Dermis blood vessel endothelial cell (primary cell): ENCODE measurements at regions not wholly inside any gene's neighbourhood (a gene's known extent, or its start where the extent isn't known, plus 50 kb on each side); places are given as distances from the start of the nearest gene placed in this dataset.
"Not testable (repeated sequence)": the region's sequence is repeated elsewhere in the genome, so short reads cannot be mapped to it uniquely, and the experiment has no call there.

Experiments
- DNase-seq: peaks from one replicate; pipeline ENCODE4 v3.0.0; 2010

DNA sequence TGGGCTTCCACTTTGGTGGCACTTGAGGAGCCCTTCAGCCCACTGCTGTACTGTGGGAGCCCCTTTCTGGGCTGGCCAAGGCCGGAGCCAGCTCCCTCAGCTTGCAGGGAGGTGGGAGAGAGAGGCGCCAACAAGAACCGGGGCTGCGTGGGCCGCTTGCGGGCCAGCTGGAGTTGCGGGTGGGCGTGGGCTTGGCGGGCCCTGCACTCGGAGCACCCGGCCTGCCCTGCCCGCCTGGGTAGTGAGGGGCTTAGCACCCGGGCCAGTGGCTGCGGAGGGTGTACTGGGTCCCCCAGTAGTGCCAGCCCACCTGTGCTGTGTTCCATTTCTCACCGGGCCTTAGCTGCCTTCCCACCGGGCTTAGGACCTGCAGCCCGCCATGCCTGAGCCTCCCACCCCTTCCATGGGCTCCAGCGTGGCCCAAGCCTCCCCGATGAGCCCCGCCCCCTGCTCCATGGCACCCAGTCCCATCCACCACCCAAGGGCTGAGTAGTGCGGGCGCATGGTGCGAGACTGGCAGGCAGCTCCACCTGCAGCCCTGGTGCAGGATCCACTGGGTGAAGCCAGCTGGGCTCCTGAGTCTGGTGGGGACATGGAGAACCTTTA is 437.9 kb upstream of the API5 start:
- DNase-seq = not testable (repeated sequence)

DNA sequence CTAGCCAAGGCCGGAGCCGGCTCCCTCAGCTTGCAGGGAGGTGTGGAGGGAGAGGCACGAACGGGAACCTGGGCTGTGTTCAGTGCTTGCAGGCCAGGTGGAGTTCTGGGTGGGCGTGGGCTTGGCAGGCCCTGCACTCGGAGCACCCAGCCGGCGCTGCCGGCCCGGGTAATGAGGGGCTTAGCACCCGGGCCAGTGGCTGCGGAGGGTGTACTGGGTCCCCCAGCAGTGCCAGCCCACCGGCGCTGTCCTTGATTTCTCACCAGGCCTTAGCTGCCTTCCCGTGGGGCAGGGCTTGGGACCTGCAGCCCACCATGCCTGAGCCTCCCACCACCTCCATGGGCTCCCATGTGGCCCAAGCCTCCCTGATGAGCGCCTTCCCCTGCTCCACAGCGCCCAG is 430.5 kb upstream of the API5 start:
- DNase-seq = not testable (repeated sequence)

DNA sequence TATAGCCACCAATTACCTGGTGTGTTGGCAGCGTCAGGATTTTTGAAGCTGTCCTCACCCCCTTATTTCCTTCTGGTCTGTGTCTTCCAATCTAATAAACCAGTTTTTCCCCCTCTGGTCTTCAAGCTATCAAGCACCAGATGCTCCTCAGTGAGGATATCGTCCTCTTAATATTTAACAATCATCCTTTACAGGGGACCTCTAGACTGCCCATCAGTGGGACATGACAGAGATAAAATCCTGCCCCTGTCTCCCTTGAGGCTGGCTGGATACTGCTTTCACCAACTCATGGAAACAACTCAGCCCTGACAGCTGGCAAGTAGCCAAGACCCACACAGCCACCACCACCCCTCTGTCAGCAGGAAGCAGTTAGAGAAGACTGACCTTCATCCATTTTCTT is 421.0 kb upstream of the API5 start:
- no peak for DNase-seq

DNA sequence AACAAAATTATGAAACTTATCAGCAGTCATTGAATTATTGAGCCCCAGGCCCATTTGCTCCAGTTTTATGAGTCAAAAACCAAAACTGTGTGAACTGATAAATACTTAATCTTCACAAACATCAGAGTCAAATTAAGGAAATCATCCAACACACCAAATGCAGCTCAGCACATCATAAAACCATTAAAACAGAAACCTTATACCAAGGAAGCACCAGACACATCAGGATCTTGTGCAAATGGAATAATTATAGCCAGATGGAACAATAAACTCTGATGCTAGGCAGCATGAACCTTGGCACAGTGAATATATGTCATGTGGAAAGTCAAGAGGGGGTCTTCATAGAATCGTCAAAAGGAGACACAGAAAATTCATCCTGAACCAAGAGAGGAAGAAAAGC is 410.7 kb upstream of the API5 start:
- DNase-seq = no peak

DNA sequence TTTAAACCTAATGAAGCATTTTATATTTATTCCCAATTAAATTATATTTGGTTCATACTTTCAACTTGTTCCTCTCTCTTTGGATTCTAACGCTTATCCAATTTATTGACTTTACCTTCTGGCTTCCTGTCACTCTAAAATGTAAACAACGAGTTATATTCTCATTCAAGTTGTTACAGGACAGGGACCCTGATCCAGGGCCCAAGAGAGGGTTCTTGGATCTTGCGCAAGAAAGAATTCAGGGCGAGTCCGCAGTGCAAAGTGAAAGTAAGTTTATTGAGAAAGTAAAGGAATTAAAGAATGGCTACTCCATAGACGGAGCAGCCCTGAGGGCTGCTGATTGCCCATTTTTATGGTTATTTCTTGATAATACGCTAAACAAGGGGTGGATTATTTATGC is 405.6 kb upstream of the API5 start:
- DNase-seq = no peak

DNA sequence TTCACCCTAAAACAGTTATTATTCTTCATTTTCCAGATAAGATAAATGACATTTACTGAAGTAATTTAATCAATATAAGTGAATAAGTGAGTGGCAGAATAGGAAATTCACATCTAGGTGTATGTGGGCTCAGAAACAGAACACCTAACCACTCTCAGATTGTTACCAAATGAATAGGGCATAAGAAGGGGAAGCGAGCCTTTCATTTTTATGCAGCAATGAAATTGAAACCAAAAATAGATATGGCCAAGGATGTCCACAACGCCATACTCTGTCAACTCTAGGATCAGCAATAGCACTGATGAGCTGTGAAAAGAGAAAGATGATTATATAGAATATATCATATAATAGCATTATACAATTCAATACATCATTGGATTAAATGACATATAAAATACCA is 398.1 kb upstream of the API5 start:
- DNase-seq = no peak

DNA sequence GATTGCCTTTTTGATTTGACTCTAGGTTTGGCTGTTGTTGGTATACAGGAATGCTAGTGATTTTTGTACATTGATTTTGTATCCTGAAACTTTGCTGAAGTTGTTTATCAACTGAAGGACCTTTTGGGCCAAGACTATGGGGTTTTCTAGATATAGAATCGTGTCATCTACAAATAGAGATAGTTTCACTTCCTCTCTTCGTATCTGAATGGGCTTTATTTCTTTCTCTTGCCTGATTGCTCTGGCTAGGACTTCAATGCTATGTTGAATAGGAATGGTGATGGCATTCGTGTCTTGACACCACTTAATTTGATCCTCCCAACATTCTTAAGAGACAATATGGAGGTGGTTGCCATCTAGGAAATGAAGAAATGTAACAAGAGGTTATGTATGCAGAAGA is 388.1 kb upstream of the API5 start:
- DNase-seq = no peak

DNA sequence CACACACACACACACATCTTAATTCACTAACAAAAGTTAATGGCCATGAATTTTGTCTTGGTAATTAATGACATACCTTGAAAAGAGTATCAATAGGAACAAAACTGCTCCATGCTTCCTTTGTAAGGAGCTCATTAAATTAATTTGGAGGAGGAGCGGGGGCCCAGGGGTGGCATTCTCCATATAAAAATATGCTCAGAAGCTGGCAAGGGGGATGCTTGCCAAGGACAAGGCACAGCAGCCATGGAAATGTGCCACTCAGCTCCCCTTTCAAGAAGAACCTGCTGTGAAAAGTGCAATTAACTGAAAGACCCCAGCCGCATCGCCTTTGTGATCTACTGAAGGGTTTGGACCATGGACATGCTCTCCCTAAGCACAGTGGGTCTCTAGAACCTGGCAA is 385.9 kb upstream of the API5 start:
- no peak for DNase-seq

DNA sequence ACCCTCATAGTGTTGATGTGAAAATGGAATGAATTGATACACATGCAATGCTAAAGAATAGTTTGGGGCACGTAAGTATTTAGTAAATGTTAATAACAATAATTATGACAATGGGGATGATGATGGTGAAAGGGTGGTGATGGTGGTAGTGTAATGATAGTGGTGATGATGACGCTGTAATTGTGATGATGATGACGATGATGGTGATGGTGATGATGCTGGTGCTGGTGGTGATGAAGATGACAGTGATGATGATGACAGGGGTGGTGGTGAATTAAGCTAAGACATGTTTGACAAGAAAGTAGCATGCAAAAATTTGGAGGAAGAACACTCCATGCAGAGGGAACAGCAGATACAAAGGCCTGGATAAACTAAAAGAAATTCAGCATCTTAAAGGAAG is 364.4 kb upstream of the API5 start:
- DNase-seq = no peak

DNA sequence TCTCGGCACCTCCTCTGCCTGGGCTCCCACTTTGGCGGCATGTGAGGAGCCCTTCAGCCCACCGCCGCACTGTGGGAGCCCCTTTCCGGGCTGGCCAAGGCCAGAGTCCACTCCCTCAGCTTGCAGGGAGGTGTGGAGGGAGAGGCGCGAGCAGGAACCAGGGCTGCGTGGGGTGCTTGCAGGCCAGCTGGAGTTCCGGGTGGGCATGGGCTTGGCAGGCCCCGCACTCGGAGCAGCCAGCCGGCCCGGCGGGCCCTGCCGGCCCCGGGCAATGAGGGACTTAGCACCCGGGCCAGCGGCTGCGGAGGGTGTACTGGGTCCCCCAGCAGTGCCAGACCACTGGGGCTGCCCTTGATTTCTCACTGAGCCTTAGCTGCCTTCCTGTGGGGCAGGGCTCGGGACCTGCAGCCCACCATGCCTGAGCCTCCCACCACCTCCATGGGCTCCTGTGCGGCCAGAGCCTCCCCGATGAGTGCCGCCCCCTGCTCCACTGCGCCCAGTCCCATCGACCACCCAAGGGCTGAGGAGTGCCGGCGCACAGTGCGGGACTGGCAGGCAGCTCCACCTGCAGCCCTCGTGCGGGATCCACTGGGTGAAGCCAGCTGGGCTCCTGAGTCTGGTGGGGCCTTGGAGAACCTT is 361.9 kb upstream of the API5 start:
- DNase-seq = not testable (repeated sequence)

DNA sequence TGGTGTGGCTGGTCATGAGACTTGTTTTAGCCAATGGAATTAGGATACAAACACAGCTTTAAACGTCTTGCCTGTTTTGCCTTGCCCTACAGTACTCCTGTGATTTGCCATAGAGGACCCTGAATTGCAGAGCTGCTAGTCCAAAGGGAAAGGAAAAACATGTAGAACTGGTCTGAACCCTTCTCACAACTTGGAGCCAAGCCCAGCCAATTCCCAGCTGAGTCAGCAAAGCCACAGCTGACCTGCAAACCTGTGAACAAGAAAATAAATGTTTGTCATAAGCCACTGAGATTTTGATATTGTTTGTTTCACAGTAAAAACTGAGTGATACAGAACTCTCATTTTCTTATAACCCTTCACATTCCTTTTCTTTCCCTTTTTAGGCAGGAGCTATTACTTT is 360.5 kb upstream of the API5 start:
- DNase-seq = no peak

DNA sequence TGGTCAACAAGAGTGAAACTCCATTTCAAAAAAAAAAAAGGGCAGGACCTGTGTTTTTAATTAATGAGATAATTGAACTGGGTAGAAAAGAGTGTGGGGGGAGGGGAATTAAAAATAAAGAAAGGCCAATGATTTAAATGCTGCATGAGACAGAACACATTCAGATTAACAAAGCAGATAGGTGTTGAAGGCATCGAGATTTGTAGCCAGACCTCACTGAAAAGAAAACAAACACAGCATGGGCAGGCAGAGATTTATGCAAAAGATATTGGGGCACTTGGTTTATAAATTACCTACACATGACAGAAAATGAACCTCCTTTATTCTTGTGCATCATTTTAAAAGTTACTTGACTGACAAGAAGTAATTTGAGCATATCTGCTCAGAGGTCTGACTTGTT is 354.0 kb upstream of the API5 start:
- DNase-seq = no peak

DNA sequence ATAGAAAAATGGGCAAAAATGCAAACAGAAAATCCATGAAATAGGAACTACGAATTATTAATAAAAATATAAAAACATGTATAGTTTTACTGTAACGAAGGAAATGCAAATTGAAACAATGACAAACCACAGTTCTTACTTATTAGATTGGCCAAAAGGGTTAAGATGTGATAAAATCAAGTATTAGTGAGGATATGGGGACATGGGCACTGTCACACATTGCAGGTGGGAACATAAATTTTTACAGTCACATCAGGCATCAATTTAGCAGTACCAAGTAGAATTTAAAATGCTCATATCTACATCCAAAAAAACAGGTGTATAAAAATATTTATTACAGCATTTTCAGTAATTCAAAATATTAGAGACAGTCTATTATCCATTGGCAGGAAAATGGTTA is 353.2 kb upstream of the API5 start:
- no peak for DNase-seq

DNA sequence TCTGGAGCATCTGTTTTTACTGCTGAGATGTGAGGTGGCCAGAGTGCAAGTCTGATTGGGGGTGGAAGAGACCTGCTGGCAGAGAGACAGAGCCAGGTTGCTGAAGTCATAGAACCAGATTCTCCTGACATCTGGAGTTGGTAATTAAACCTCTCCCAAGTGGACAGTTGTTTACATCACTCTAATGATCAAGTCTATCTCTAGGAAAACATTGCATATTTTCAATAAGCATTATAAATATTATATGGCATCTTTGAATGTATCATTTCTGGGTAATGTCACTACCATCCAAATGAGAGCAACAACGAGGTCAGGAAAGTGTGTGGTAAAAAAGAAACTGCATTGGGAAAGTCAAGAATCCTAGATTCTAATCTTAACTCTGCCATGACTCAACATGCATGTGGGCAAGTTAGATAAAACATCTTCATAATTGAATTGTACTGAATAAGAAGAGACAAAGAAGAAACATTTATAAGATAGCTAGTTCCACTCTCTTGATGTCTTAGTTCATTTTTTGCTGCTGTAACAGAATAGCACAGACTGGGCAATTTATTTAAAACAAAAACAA is 351.2 kb upstream of the API5 start:
- DNase-seq = no peak

DNA sequence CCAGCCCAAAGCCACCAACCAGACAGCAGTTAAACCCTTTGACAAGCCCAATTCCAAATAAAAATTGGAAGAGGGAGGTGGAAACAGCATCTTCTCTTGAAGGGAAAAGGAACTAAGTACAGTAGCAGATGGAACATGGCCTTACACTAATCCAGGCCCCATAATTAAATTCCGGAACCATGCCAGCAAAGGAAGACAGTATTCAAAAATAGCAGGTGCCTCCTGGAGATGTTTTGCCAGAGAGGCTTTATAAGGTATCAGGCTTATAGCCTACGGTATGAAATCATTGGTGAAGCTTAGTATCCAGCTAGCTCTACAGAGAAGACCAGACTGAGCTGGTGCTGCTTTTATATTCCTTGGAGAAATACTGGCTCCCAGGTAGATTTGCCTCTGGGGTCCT is 344.1 kb upstream of the API5 start:
- DNase-seq = no peak

DNA sequence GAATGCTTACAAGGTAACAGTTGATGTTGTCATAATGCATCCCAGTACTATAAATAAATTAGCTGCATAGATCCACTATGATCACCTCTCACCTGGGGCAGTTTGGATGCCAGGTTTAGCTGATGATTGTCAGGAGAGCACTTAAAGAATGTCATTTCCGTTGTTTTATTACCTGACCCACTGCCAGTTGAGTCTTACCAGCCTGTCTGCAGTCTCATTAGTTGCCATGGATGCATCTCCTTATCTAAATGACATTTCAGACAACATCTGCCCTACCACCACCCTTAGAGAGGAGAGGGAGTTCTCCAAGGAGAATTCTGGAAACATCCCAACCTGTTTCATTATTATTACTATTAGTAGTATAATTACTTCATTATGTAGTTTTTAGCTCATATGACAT is 339.1 kb upstream of the API5 start:
- DNase-seq = no peak

DNA sequence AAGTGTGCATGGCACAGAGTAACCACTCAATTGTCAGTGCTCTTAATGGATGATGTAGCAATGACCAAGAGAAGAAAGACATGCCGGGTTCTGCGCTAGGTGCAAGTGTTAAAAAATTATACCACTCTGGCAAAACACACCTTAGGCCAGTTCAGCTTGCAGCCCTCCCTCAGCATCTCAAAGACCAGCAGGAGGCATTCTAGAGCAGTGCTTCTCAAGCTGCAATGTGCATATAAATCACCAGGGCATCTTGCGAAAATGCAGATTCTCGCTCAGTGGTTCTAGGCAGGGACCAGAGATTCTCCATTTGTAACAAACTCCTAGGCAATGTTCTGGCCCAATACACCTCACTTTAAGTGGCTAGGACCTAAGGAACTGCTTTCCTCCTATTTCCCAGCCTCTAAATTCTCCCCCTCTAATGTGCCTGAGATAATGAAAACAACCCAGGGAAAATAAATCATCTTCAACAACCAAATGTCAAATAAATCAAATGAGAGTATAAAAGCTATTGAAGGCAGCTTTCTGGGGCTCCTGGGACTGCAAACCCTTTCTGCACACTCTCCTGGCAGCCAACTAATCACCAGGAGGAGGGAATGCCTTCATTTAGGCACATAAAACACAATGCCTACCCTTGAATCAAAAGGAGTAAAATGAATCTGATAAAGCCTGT is 337.2 kb upstream of the API5 start:
- DNase-seq = no peak

DNA sequence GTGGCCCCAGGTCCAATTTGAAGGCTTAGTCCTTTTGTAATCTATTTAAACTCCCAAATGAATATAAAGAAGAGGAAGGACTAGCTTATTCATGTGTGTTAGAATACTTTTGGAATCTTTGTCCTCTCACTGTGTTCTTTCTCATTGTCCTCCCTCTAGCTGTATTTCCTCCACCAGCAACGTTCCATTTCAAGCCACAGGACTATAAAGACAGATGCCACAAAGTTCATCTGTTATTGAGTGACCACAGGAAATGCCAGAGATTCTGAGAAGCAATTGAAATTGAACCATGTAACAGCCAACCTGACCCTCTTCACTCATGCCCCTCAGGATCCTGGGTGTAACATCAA is 336.6 kb upstream of the API5 start:
- DNase-seq = no peak

DNA sequence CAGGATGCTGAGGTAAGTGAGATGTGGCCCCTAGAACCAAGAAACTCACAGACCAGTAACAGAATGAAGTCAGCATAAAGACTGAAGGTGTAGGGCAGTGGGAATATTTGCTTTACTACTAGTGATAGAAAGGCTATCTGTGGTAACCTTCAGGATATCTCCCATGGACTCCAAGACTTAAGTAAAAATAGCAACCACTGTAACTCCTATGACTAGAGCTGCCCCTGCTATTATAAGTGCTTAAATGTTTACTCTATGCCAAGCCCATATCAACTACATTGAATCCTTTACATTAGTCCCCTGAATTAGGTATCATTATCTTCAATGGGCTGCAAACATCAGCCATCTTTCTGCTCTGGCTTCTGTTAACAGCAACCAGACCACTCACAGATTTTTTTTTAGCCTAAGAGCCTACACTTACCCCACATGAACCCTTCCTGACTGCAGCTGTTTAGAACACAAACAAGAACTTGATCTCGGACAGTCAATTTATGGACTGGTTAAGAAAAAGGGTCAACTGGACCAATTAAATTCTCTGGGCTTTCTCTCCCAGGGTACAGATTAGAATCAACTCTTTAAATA is 335.1 kb upstream of the API5 start:
- no peak for DNase-seq

DNA sequence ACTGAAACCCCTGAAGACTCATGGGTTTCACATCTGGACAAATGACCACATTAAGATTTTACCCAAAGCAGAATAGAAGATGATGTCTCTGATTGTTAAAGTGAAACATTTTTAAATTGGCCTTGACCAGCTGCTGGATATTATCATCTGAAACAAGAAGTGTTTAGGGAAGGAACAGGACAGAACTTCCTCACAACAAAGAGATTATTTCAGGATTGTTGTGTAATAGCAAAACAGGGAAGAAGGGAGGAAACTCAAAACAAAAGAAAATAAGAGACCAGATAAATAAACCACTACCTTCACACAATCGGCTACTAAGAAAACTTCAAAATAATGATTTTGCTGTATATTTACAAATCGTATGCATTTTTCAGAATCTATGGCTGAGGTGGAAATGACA is 319.2 kb upstream of the API5 start:
- DNase-seq = no peak

DNA sequence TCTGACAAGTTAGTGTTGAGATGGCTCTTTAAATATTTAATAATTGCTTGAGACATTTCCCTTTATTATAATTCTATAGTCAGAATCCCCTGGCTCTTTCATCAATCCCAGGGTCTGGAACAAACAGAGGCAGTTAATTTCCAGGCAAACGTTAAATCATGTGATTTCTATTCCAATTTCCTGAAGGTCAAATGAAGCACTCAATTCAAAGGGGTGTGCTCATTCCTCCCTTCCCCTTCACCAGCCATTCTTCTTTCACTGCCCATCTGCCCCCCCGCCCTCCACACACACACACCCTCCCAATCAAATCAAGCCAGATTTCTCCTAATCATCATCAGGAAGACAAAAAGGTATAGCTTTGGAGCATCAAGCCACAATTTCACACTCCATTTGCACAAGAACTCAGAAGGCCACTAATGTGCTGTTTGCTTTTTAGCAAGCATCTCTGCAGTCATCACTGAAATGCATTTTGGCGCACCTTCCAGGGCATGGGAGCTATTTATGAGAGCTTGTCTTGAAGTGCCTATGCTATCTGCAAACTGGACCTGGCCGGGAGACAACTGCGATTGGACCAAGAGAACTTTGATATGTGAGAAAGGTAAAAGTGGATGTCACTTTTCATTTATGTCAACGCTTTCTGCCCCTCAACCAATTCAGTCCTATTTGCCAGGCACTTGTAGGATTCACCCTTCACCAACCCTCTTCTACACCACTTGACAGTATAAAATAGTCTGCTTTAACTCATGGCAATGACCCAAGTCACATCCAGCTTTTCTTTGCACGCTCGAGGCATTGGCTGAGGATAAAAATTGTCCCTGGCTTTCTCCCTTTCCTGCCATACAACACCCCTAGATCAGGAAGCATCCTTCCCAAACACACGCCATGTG is 315.1 kb upstream of the API5 start:
- DNase-seq = no peak

DNA sequence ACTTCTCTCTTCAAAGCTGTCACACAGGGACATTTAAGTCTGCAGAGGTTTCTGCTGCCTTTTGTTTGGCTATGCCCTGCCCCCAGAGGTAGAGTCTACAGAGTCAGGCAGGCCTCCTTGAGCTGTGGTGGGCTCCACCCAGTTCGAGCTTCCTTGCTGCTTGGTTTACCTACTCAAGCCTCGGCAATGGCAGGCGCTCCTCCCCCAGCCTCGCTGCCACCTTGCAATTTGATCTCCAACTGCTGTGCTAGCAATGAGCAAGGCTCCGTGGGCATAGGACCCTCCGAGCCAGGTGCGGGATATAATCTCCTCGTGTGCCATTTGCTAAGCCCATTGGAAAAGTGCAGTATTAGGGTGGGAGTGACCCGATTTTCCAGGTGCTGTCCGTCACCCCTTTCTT is 306.9 kb upstream of the API5 start:
- not testable (repeated sequence) for DNase-seq

DNA sequence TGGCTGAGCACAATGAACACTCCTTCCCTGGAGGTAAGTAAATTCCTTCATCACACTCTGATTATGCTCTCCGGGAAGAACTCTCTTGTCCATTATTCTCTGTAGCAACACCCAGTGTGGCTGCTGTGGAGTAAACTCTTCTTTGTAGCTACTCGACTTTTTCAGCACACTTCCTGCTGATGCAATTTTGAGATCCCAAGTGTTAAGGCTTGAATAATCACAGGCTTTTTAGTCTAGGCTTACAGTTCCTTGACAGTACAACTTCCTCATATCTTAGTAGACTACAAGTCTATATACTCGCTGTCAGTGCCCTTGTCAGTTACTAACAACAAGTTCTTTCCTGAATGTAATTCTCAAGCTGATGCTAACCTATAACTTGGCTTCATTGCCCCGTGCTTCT is 301.8 kb upstream of the API5 start:
- no peak for DNase-seq
